EH (cell line): ENCODE measurements at regions not wholly inside any gene's neighbourhood (a gene's known extent, or its start where the extent isn't known, plus 50 kb on each side); places are given as distances from the start of the nearest gene placed in this dataset.
A peak's percentile ranks its signal among the peaks of the same experiment; 100 is the strongest.

ENCODE experiments used
- DNase-seq: peaks from one replicate; pipeline ENCODE4 v3.0.0-alpha.2; 2015; ENCODE audit warnings: low read depth

- DNase-seq: no peak
Observed at GRCh38 chr2:144241801-144242200, 278.1 kb downstream of the ZEB2 start.

- DNase-seq: no peak
Observed at GRCh38 chr2:144240656-144241339, 279.1 kb downstream of the ZEB2 start.

- DNase-seq: no peak
Observed at GRCh38 chr2:144239726-144240125, 280.2 kb downstream of the ZEB2 start.

GRCh38 chr2:144239306-144239705, 280.6 kb downstream of the ZEB2 start:
- DNase-seq: no peak

GRCh38 chr2:144237830-144238627, 281.9 kb downstream of the ZEB2 start:
- DNase-seq: no peak

- DNase-seq: no peak
Observed at GRCh38 chr2:144237108-144237507, 282.8 kb downstream of the ZEB2 start.

GRCh38 chr2:144235050-144235449, 284.9 kb downstream of the ZEB2 start:
- no peak for DNase-seq

- no peak for DNase-seq
Observed at GRCh38 chr2:144234542-144234871, 285.4 kb downstream of the ZEB2 start.

GRCh38 chr2:144233733-144234541, 286.0 kb downstream of the ZEB2 start:
- DNase-seq: no peak

GRCh38 chr2:144233317-144233716, 286.6 kb downstream of the ZEB2 start:
- no peak for DNase-seq

GRCh38 chr2:144230448-144231085, 289.4 kb downstream of the ZEB2 start:
- DNase-seq: peak; percentile 27

GRCh38 chr2:144230033-144230432, 289.9 kb downstream of the ZEB2 start:
- no peak for DNase-seq

GRCh38 chr2:144229296-144229695, 290.6 kb downstream of the ZEB2 start:
- DNase-seq: no peak

GRCh38 chr2:144227427-144228105, 292.4 kb downstream of the ZEB2 start:
- DNase-seq: peak; percentile 1

- DNase-seq: no peak
Observed at GRCh38 chr2:144225076-144225475, 294.8 kb downstream of the ZEB2 start.

GRCh38 chr2:144224472-144224871, 295.4 kb downstream of the ZEB2 start:
- no peak for DNase-seq

- DNase-seq: no peak
Observed at GRCh38 chr2:144219979-144220378, 299.9 kb downstream of the ZEB2 start.

- peak; percentile 21 for DNase-seq
Observed at GRCh38 chr2:144217853-144218633, 301.9 kb downstream of the ZEB2 start.

GRCh38 chr2:144215701-144216675, 303.9 kb downstream of the ZEB2 start:
- DNase-seq: peak; percentile 2

GRCh38 chr2:144215207-144215606, 304.7 kb downstream of the ZEB2 start:
- DNase-seq: no peak
